ENCODE measurements at regions not wholly inside any gene's neighbourhood (a gene's known extent, or its start where the extent isn't known, plus 50 kb on each side); places are given as distances from the start of the nearest gene placed in this dataset.
A peak's percentile ranks its signal among the peaks of the same experiment; 100 is the strongest.
"Not testable (repeated sequence)": the region's sequence is repeated elsewhere in the genome, so short reads cannot be mapped to it uniquely, and the experiment has no call there.

DNA sequence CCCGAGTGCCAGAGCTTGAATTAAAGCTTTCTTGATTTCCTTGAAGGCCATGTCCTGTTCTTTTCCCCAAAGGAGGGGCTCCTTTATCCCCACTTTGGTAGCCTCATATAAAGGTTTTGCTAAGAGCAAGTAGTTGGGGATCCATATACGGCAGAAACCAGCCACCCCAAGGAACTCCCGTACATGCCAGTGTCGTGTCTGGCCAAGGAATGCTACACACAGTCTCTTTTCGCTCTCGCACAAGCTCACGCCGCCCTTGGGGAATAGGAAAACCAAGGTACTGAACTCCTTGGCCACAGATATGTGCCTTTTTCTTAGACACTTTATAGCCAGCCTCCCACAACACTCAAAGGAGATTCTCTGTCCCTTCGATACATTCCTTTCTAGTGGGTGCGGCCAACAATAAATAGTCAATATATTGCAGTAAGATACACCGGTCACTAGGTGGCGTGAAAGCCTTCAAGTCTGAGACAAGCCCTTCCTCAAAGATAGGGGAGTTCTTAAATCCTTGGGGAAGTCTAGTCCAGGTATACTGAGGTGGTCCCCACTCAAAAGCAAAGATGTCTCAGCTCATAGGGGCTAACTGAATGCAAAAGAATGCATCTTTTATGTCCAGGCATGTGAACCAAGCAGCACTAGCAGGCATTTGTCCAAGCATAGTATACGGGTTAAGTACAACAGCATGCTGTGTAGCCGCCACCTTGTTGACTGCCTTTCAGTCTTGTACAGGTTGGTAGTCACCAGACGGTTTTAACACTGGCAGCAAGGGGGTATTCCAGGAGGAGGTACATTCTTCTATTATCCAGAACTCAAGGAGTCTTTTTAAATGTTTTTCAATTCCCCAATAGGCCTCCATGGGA is 57.8 kb upstream of the XAGE1B start:
- no peaks in the 10 kb centered on the region for H3K9me3 Mint-ChIP-seq (ENCODE audit: unreplicated experiment)
- peaks cover 5% of the 10 kb centered on the region for H3K4me1 Mint-ChIP-seq (ENCODE audit: insufficient read depth, unreplicated experiment)
- peaks cover 90% of the 10 kb centered on the region for H3K27me3 Mint-ChIP-seq (ENCODE audit: insufficient read depth, unreplicated experiment)
- ChIA-PET CTCF (interaction anchor here (0.6 to 1.7 kb wide), 9 partner anchors 9 to 1080 kb away, joined by 3 to 6 read pairs (median 4); no protein-coding TSS in a partner anchor), POLR2A (no interaction called here)
- no peak overlapping the region for H3K27ac Mint-ChIP-seq (ENCODE audit: low read depth, unreplicated experiment)
- BruUV-seq (replicated peaks), result no TSS peak
- H3K4me3 Mint-ChIP-seq (ENCODE audit: unreplicated experiment), result no peak overlapping the region
- TF ChIP-seq, protein P1, sequence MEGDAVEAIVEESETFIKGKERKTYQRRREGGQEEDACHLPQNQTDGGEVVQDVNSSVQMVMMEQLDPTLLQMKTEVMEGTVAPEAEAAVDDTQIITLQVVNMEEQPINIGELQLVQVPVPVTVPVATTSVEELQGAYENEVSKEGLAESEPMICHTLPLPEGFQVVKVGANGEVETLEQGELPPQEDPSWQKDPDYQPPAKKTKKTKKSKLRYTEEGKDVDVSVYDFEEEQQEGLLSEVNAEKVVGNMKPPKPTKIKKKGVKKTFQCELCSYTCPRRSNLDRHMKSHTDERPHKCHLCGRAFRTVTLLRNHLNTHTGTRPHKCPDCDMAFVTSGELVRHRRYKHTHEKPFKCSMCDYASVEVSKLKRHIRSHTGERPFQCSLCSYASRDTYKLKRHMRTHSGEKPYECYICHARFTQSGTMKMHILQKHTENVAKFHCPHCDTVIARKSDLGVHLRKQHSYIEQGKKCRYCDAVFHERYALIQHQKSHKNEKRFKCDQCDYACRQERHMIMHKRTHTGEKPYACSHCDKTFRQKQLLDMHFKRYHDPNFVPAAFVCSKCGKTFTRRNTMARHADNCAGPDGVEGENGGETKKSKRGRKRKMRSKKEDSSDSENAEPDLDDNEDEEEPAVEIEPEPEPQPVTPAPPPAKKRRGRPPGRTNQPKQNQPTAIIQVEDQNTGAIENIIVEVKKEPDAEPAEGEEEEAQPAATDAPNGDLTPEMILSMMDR (IDR thresholded peaks at IDR 0.05; ENCODE audit: unreplicated experiment), result peak; percentile 58
- peak; percentile 72 for DNase-seq (ENCODE audit: unreplicated experiment)
- H3K36me3 Mint-ChIP-seq (ENCODE audit: insufficient read depth, unreplicated experiment), result no peaks in the 10 kb centered on the region
- intact Hi-C loops (cut with micrococcal nuclease), result no loop called here

DNA sequence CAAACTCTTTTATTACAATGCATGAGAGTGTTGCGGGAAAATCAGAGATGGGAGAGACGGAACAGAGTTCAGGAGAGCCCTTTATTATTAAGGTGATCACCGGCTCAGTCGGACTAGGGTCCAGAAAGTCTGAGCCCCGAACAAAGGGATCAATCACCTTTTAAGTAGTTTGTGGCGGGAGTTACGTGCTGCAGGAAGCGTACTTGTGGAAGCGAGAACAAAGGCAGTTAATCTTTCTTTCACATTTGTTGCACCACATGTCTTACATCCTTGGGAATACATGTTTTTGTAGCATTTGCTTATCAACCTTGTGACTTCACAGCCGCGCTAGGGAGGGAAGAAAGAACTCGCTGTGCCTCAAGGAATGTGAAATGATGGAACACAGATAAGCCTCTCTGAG is 51.3 kb upstream of the XAGE1B start:
- intact Hi-C loops (cut with micrococcal nuclease); BruUV-seq (replicated peaks); H3K9me3 Mint-ChIP-seq (ENCODE audit: unreplicated experiment); H3K27ac Mint-ChIP-seq (ENCODE audit: low read depth, unreplicated experiment); CTCF ChIA-PET; POLR2A ChIA-PET; DNase-seq (ENCODE audit: unreplicated experiment); H3K36me3 Mint-ChIP-seq (ENCODE audit: insufficient read depth, unreplicated experiment); H3K4me1 Mint-ChIP-seq (ENCODE audit: insufficient read depth, unreplicated experiment); H3K4me3 Mint-ChIP-seq (ENCODE audit: unreplicated experiment): not testable (repeated sequence)
- H3K27me3 Mint-ChIP-seq (ENCODE audit: insufficient read depth, unreplicated experiment), result peaks cover 82% of the 10 kb centered on the region
